HCT116 (cell line): ENCODE measurements at regions not wholly inside any gene's neighbourhood (a gene's known extent, or its start where the extent isn't known, plus 50 kb on each side); places are given as distances from the start of the nearest gene placed in this dataset.

Experiments
- CEBPB ChIP-seq: IDR thresholded peaks from 2 replicates; pipeline ENCODE4 v1.6.1; 2012; ENCODE audit warnings: low read depth
- EZH2 ChIP-seq: fragments of 200-600 bp; sonication (generic); IDR thresholded peaks from 2 replicates; pipeline ENCODE4 v1.6.1; 2017; ENCODE audit warnings: antibody characterized with exemption, mixed run types
- JUND ChIP-seq: IDR thresholded peaks from 2 replicates; pipeline ENCODE4 v1.6.1; 2012
- SP1 ChIP-seq: IDR thresholded peaks from 2 replicates; pipeline ENCODE4 v1.6.1; 2012; ENCODE audit warnings: low read depth
- ZFX ChIP-seq: fragments of 450-650 bp; IDR thresholded peaks from 2 replicates; pipeline ENCODE4 v1.6.1; 2017
- TF ChIP-seq, protein P1 (sequence below), 3 experiments: fragments of 200-600 bp in 1 of 3; sonication (generic) in 1 of 3; IDR thresholded peaks in 2 of 3; conservative IDR thresholded peaks in 1 of 3; 2 replicates each; pipeline ENCODE4 v1.5.1; 2012 to 2017; ENCODE audit warnings: low read depth in 2 of 3, low read length in 2 of 3, antibody characterized with exemption in 1 of 3, borderline replicate concordance in 1 of 3, control low read depth in 1 of 3, mild to moderate bottlenecking in 1 of 3, mixed read lengths in 1 of 3, mixed run types in 1 of 3, moderate library complexity in 1 of 3; ENCODE audit not compliant: insufficient read depth in 1 of 3
- TF ChIP-seq, protein P2 (sequence below): IDR thresholded peaks from 2 replicates; pipeline ENCODE4 v1.6.1; 2012

DNA sequence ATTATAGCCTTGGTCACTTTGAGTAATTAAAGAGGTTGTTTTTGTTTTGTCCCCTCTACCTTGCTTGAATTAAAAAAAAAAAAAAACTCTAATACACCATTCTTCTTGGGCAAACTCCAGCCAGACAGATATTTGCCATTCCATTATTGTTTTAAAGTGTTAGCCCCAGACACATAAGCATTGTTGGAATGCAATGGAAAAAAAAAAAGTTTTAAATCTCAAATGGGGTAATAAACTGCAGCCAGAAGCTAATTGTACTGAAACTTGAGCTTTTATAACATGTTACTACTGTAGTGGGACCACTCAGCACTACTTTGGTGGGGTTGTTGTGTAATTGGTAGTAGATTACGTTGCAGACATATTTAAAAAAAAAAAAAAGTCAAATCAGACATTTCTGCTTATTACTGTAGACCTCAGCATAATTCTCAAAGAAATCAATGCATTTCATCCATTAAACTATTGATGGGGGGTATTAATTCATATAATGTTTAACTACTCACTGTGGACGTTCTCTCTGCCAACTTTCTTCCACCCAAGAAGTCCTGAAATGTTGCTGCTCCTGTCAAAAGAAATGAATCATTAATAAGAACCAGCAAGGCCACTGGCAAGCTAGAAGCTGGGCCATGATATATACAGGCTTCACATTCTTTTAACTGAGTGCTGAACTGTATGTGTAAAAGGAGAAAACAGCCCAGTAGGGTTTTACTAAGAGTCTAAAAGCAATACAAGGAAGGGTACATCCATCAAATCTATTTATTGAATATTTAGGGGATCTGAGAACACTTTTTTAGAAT is 626.6 kb upstream of the SOX9 start:
- no peak for TF ChIP-seq EZH2
- TF ChIP-seq, protein P1, sequence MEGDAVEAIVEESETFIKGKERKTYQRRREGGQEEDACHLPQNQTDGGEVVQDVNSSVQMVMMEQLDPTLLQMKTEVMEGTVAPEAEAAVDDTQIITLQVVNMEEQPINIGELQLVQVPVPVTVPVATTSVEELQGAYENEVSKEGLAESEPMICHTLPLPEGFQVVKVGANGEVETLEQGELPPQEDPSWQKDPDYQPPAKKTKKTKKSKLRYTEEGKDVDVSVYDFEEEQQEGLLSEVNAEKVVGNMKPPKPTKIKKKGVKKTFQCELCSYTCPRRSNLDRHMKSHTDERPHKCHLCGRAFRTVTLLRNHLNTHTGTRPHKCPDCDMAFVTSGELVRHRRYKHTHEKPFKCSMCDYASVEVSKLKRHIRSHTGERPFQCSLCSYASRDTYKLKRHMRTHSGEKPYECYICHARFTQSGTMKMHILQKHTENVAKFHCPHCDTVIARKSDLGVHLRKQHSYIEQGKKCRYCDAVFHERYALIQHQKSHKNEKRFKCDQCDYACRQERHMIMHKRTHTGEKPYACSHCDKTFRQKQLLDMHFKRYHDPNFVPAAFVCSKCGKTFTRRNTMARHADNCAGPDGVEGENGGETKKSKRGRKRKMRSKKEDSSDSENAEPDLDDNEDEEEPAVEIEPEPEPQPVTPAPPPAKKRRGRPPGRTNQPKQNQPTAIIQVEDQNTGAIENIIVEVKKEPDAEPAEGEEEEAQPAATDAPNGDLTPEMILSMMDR (IDR thresholded peaks at IDR 0.05 in 2 of 3, conservative IDR thresholded peaks at IDR 0.05 in 1 of 3; ENCODE audit: borderline replicate concordance in 1 of 3, insufficient read depth in 1 of 3, low read depth in 2 of 3, low read length in 2 of 3): no peak
- no peak for TF ChIP-seq ZFX
- no peak for TF ChIP-seq CEBPB
- no peak for TF ChIP-seq JUND
- TF ChIP-seq, protein P2, sequence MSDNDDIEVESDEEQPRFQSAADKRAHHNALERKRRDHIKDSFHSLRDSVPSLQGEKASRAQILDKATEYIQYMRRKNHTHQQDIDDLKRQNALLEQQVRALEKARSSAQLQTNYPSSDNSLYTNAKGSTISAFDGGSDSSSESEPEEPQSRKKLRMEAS: no peak
- no peak for TF ChIP-seq SP1
